ENCODE measurements at regions not wholly inside any gene's neighbourhood (a gene's known extent, or its start where the extent isn't known, plus 50 kb on each side); places are given as distances from the start of the nearest gene placed in this dataset.
"Not testable (repeated sequence)": the region's sequence is repeated elsewhere in the genome, so short reads cannot be mapped to it uniquely, and the experiment has no call there.

DNA sequence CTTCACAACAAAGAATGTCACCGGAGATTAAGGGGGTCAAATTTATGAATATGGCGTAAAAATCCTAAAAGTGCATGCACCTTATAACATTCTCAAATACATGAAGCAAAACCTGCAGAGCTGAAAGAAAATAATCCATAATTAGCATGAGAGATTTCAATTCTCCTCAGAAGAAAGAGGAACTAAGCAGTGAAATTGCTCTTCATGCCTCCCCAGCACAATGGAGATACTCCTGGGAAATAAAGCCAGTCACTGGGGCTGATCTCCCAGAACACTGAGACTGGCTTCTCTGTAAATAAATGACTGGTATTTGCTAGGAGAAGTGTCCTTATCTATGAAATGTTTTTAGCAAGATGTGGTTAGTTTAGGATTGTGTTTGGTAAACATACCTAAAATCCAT is 68.1 kb downstream of the GOLGA6L6 start:
- DNase-seq; H3K36me3 ChIP-seq; H3K27ac ChIP-seq; ATAC-seq; H3K4me3 ChIP-seq; H3K9me3 ChIP-seq; H3K27me3 ChIP-seq; H3K4me1 ChIP-seq; intact Hi-C loops (cut with DNase I): not testable (repeated sequence)
- WGBS, 2 donors, result no CpG with 5 or more reads among the region's 2 CpGs

DNA sequence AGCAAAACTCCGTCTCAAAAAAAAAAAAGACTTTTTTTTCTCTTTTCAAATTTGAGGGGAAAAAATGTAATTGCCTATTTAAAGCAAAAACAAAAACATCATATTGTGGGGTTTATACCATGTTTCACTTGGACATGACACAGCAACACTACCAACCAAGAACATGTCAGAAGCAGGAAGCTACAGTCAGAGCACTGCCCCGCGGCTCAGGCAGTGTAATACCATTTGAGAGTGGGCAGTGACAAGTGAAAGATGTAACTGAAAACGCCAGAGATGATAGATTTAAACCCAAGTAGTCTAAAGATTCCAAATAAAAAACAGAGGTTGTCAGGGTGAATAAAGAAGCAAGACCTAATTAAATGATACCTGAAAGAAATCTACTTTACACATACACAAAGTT is 68.6 kb downstream of the GOLGA6L6 start:
- intact Hi-C loops (cut with DNase I); H3K4me3 ChIP-seq; H3K9me3 ChIP-seq; DNase-seq; H3K27ac ChIP-seq; H3K36me3 ChIP-seq; H3K27me3 ChIP-seq; ATAC-seq; H3K4me1 ChIP-seq: not testable (repeated sequence)
- 84 to 90% methylated on average over 3 of the region's 4 CpGs for WGBS, 2 donors

DNA sequence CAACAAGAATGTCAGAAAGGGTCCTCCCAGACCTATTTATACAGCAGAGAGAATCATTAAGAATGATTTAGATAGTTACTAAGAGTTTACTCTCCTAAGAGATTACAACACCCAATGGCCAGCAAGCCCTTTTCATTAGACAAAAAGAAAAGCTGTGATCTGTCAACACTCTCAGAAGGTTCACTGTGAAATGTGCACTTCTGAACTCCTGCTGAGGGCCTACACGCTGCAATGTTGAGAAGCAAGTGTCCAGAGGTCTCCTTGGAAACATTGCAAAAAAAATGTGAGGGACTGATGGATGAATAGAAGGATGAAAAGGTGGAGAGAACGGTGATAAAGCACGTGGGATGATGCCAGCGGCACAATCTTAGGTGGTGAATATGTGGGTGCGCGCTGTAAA is 70.8 kb downstream of the GOLGA6L6 start:
- intact Hi-C loops (cut with DNase I); H3K27ac ChIP-seq; H3K4me3 ChIP-seq; H3K4me1 ChIP-seq; DNase-seq; H3K9me3 ChIP-seq; H3K27me3 ChIP-seq; H3K36me3 ChIP-seq: not testable (repeated sequence)
- WGBS, 2 donors, result no CpG with 5 or more reads among the region's 6 CpGs
- ATAC-seq, result peak in 1 of 8 donors; percentile 35

DNA sequence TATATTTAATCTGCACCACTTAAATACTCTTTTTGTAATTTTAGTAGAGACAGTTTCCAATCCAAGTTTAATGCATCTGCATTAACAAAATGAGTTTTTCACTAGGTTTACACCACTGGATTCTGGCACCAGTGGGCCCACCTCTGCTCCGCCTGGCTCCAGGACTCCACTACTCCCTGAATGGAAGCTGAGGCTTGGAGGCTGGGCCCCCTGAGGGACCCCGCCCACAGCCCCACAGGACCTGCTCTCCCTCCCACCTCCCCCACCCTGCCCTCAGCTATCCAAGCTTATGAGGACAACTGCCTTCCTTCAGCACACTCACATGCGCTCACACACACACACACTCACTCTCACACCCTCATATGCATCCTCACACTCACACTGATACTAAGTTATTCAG is 100.5 kb downstream of the GOLGA6L6 start:
- H3K27ac ChIP-seq; intact Hi-C loops (cut with DNase I); H3K36me3 ChIP-seq; H3K4me3 ChIP-seq; H3K9me3 ChIP-seq; ATAC-seq; H3K27me3 ChIP-seq; DNase-seq; H3K4me1 ChIP-seq: not testable (repeated sequence)
- whole genome bisulfite sequencing, 2 donors, result 69 to 71% methylated on average over 1 to 2 of the region's 3 CpGs

DNA sequence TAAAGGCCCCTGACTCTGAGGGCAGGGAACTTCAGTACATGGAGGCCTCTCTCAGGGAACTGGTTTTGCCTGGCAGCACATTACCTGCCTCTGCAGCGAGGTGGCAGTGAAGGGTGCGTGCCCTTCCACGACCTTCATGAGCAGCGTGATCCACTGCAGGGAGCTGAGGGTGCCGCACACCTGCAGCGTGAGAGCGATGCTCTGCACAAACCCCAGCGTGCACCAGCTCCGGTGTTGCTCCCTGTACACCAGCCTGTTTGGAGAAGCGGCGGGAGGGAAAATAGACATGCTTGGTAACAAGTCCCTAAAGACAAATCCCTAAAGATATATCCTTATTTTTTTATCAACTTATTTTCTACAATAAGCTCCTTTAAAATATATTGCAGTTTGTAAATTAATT is 101.2 kb downstream of the GOLGA6L6 start:
- intact Hi-C loops (cut with DNase I), result not testable (repeated sequence)

DNA sequence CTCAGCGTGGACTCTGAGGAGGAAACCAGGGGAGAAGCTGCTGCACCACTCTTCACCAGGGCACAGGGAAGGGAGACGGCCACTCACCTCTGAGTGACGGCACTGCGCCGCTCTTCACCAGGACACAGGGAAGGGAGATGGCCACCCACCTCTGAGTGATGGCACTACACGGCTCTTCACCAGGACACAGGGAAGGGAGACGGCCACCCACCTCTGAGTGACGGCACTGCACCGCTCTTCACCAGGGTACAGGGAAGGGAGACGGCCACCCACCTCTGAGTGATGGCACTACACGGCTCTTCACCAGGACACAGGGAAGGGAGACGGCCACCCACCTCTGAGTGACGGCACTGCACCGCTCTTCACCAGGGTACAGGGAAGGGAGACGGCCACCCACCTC is 102.5 kb downstream of the GOLGA6L6 start:
- intact Hi-C loops (cut with DNase I); ATAC-seq; DNase-seq; H3K36me3 ChIP-seq; H3K4me3 ChIP-seq; H3K4me1 ChIP-seq; H3K9me3 ChIP-seq; H3K27ac ChIP-seq; H3K27me3 ChIP-seq: not testable (repeated sequence)
- 89 to 95% methylated on average over 9 to 10 of the region's 15 CpGs for WGBS, 2 donors

More for the DNA sequence above, 101.2 kb downstream of the GOLGA6L6 start:
- ATAC-seq, H3K9me3 ChIP-seq, H3K4me3 ChIP-seq, H3K27ac ChIP-seq, DNase-seq, H3K4me1 ChIP-seq, H3K36me3 ChIP-seq, H3K27me3 ChIP-seq: not testable (repeated sequence)
- 80 to 87% methylated on average over 10 to 11 of the region's 11 CpGs for WGBS, 2 donors

DNA sequence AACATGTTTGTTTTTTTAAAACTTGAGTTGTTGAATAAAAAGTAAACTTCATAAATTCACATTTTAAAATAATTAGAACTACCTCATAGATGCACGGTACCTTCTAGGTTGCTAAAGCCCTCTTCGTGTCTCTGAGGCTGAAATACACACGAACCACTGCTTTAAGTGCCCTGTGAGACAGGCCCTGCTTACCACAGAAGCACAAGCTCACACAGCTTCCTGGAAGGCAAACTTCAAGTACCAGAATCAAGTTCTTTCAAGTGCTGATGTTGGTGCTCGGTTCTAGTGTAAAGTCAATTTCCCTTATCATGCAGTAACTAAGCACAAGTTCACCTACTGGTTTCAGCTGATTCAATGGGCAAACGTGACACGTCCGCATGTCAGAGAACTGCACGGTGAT is 103.3 kb downstream of the GOLGA6L6 start:
- H3K4me3 ChIP-seq; intact Hi-C loops (cut with DNase I); DNase-seq; H3K9me3 ChIP-seq; H3K4me1 ChIP-seq; H3K27ac ChIP-seq; H3K36me3 ChIP-seq; ATAC-seq; H3K27me3 ChIP-seq: not testable (repeated sequence)
- WGBS, 2 donors, result 86 to 87% methylated on average over 4 of the region's 8 CpGs

DNA sequence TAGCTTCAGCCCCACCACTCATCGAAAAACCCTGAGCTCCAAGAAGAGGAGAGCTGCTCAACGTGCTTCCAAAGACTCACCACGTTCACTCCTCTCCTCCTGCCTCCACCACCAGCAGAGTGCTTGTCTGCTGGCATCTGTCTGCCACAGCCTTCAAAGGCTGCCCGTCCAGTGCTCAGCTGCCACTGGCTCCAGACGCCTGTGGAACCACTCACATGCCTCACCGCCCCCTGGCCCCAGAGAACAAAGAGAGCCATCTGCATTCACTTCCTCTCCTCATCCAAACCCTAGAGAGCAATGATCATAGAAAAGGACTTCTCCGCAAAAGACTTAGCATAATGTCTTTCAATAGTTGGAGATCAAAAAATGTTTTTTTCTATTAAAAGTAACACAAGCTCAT is 108.1 kb downstream of the GOLGA6L6 start:
- H3K36me3 ChIP-seq; DNase-seq; H3K27me3 ChIP-seq; H3K4me1 ChIP-seq; intact Hi-C loops (cut with DNase I); H3K27ac ChIP-seq; H3K9me3 ChIP-seq; H3K4me3 ChIP-seq: not testable (repeated sequence)
- peak in 1 of 8 donors; percentile 21 for ATAC-seq
- WGBS, 2 donors, result no CpG with 5 or more reads among the region's 7 CpGs

DNA sequence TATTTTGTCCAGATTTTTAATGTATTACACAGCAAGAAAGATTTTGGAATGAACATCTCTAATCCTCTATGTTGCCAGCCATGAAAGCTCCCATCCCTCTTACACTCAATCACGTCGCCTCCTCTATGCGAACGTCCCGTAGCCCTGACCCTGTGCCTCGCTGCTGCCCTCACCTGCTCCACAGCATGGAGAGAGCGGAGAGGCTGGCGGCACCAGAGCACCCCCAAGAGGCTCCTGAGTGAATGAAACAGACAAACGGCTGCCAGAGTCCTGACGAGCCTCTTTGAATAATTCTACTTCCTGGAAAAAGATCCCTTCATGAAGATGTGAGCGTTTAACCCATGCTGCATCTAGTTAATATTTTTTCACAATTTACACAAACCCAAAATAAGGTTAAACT is 111.1 kb downstream of the GOLGA6L6 start:
- H3K27ac ChIP-seq; H3K4me1 ChIP-seq; H3K9me3 ChIP-seq; H3K4me3 ChIP-seq; H3K36me3 ChIP-seq; H3K27me3 ChIP-seq; intact Hi-C loops (cut with DNase I); DNase-seq: not testable (repeated sequence)
- ATAC-seq, result peak in 3 of 8 donors; percentile 45 to 67 (median 64)
- no CpG with 5 or more reads among the region's 11 CpGs for WGBS, 2 donors

DNA sequence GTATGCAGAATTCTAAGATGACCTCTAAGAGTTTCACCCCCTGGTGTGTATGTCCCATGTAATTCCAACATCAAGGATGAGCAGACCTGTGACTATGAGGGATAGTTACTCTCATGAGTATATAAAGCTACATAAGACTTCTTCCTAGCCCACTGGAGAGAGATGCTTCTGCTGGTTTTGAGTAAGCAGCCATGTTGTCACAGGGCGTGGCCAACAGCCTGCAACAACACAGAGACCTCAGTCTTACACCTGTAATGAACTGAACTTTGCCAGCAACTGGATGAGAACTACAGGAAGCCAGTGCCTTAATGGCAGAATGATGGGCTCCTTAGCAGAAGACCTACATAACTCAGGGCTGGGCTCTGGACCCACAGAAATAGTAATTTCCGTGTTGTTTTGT is 120.9 kb downstream of the GOLGA6L6 start:
- not testable (repeated sequence) for H3K27ac ChIP-seq, H3K36me3 ChIP-seq, DNase-seq, H3K4me1 ChIP-seq, H3K4me3 ChIP-seq
- intact Hi-C loops (cut with DNase I), result loop anchor here in 1 of 10 donors (10.0 kb wide), 1 partner anchor 56 kb away; no protein-coding TSS in a partner anchor
- ATAC-seq, result peak in 3 of 8 donors; percentile 25 to 34 (median 27)
- peaks cover 0 to 17% (median 0%) of the 10 kb centered on the region in 11 donors for H3K9me3 ChIP-seq
- H3K27me3 ChIP-seq, result peaks cover 0 to 18% (median 0%) of the 10 kb centered on the region in 7 donors
- 23 to 28% methylated on average over 2 of the region's 2 CpGs for WGBS, 2 donors

DNA sequence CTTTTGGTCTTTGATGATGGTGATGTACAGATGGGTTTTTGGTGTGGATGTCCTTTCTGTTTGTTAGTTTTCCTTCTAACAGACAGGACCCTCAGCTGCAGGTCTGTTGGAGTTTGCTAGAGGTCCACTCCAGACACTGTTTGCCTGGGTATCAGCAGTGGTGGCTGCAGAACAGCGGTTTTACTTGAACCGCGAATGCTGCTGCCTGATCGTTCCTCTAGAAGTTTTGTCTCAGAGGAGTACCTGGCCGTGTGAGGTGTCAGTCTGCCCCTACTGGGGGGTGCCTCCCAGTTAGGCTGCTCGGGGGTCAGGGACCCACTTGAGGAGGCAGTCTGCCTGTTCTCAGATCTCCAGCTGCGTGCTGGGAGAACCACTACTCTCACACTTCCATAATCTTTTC is 125.0 kb downstream of the GOLGA6L6 start:
- not testable (repeated sequence) for ATAC-seq, DNase-seq, H3K4me3 ChIP-seq, H3K36me3 ChIP-seq, H3K4me1 ChIP-seq, H3K27ac ChIP-seq
- H3K9me3 ChIP-seq, result peaks cover 0 to 32% (median 0%) of the 10 kb centered on the region in 11 donors
- WGBS, 2 donors, result 55 to 56% methylated on average over 7 of the region's 7 CpGs
- intact Hi-C loops (cut with DNase I), result loop anchor here in 1 of 10 donors (10.0 kb wide), 1 partner anchor 52 kb away; no protein-coding TSS in a partner anchor
- peaks cover 0 to 18% (median 0%) of the 10 kb centered on the region in 7 donors for H3K27me3 ChIP-seq

DNA sequence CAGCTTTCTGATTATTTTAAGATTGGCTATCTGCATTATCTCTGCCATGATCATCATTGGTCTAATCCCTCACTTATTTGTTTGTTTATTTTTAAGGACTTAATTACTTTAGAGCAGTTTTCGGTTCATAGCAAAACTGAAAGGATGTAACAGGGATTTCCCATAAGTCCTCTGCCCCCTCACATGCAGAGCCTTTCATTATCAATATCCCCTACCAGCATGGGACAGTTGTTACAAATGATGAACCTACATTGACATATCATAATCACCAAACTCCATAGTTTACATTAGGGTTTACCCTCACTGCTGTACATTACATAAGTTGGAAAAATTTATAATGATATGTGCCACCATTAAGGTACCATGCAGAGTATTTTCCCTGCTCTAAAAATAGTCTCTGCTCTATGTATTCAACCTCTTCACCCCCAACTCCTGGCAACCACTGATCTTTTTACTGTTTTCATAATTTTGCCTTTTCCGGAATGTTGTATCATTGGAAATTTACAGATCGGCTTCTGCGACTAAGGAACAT is 131.9 kb downstream of the GOLGA6L6 start:
- H3K4me1 ChIP-seq, H3K27me3 ChIP-seq, H3K36me3 ChIP-seq, DNase-seq, H3K27ac ChIP-seq, H3K4me3 ChIP-seq: not testable (repeated sequence)
- peak in 1 of 8 donors; percentile 11 for ATAC-seq
- H3K9me3 ChIP-seq, result peaks cover 0 to 63% (median 19%) of the 10 kb centered on the region in 11 donors
- intact Hi-C loops (cut with DNase I), result loop anchor here in 2 of 10 donors (10.0 kb wide), 2 partner anchors 45 to 55 kb away; no protein-coding TSS in a partner anchor
- 90 to 91% methylated on average over 4 of the region's 4 CpGs for WGBS, 2 donors
